A673 (cell line): ENCODE measurements at regions not wholly inside any gene's neighbourhood (a gene's known extent, or its start where the extent isn't known, plus 50 kb on each side); places are given as distances from the start of the nearest gene placed in this dataset.

Experiments
- BruUV-seq: library from RNA; stranded (reverse); fragments of 400-500 nt; replicated peaks from 2 replicates; lab custom pipeline; 2021; lab: Mats Ljungman, UMichigan
- CTCF ChIA-PET: fragments of 300-600 bp; sonication (Branson Sonifier 250); formaldehyde crosslinking; loops from one replicate; lab custom pipeline; 2022; ENCODE audit warnings: antibody characterized with exemption; lab: Charles Lee
- POLR2A ChIA-PET: fragments of 300-600 bp; sonication (Branson Sonifier 250); formaldehyde crosslinking; loops from one replicate; lab custom pipeline; 2022; ENCODE audit warnings: antibody characterized with exemption; ENCODE audit not compliant: low non-redundant PET; lab: Charles Lee
- DNase-seq: peaks from one replicate; pipeline ENCODE4 v3.0.0-alpha.2; 2015; ENCODE audit warnings: low spot score
- H3K27ac ChIP-seq: fragments of 200-600 bp; sonication (generic); 2 replicates; pipeline ENCODE4 v1.5.1; 2016; ENCODE audit warnings: mixed run types, low read depth, mild to moderate bottlenecking, mixed read lengths, antibody characterized with exemption, low read length; ENCODE audit not compliant: poor library complexity, severe bottlenecking
- H3K27me3 ChIP-seq: fragments of 200-600 bp; sonication (generic); replicated peaks from 2 replicates; pipeline ENCODE4 v1.6.1; 2017; ENCODE audit warnings: mixed run types, low read depth, mild to moderate bottlenecking, mixed read lengths, antibody characterized with exemption, low read length; ENCODE audit not compliant: insufficient read depth, poor library complexity
- H3K36me3 ChIP-seq: fragments of 200-600 bp; sonication (generic); 2 replicates; pipeline ENCODE4 v1.6.1; 2016; ENCODE audit warnings: mixed run types, mild to moderate bottlenecking, mixed read lengths, antibody characterized with exemption, low read length; ENCODE audit not compliant: insufficient read depth, poor library complexity, severe bottlenecking
- H3K4me1 ChIP-seq: fragments of 200-600 bp; sonication (generic); 2 replicates; pipeline ENCODE4 v1.6.1; 2017; ENCODE audit warnings: mixed run types, mild to moderate bottlenecking, mixed read lengths, antibody characterized with exemption, low read length; ENCODE audit not compliant: insufficient read depth, poor library complexity, severe bottlenecking
- H3K4me3 ChIP-seq: fragments of 200-600 bp; sonication (generic); 2 replicates; pipeline ENCODE4 v1.5.1; 2016; ENCODE audit warnings: low read depth, mixed run types, mild to moderate bottlenecking, mixed read lengths, low read length; ENCODE audit not compliant: poor library complexity, severe bottlenecking
- H3K9me3 ChIP-seq: fragments of 200-600 bp; sonication (generic); 2 replicates; pipeline ENCODE4 v1.6.1; 2016; ENCODE audit warnings: mixed run types, low read depth, mild to moderate bottlenecking, mixed read lengths, antibody characterized with exemption, low read length; ENCODE audit not compliant: poor library complexity, severe bottlenecking
- EZH2 ChIP-seq: fragments of 200-600 bp; sonication (generic); IDR thresholded peaks from 2 replicates; pipeline ENCODE4 v1.6.1; 2017; ENCODE audit warnings: borderline replicate concordance, low read depth, mild to moderate bottlenecking, mixed read lengths, antibody characterized with exemption, low read length; ENCODE audit not compliant: poor library complexity, severe bottlenecking
- intact Hi-C: fragments of 100-400 bp; cut with micrococcal nuclease; formaldehyde crosslinking; loops from one replicate; pipeline ENCODE4 v1.10.0; 2022; ENCODE audit not compliant: unreplicated experiment
- TF ChIP-seq, protein P1 (sequence below): fragments of 300-800, 200-600 bp; sonication (generic); conservative IDR thresholded peaks from 2 replicates; pipeline ENCODE4 v1.5.1; 2017; ENCODE audit warnings: low read depth, mild to moderate bottlenecking, antibody characterized with exemption, low read length, moderate library complexity, mixed read lengths

DNA sequence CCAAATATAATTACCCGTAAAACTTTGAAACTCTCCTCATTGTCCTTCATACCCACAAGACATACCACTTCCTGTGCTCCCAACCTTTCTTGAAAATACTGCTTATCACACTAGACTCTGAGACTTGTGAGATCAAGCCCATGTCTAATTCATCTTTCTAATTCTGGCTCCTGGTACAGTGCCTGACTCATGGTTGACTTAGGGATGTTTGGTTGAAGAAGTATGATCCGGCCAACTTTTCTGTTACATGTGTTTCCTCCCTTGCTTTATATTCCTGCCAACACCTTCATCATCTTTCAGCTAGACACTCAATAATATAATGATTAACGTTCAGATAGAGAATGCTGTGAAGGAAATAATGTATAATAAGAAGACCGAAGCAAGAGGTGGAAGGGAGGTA lies 58.2 kb downstream of the MEX3B start:
- Histone ChIP-seq H3K4me3 (no peak overlapping the region), H3K9me3 (peaks cover 3% of the 10 kb centered on the region), H3K4me1 (no peaks in the 10 kb centered on the region), H3K27me3 (no peaks in the 10 kb centered on the region), H3K27ac (no peak overlapping the region), H3K36me3 (no peaks in the 10 kb centered on the region)
- intact Hi-C loops: no loop called here
- DNase-seq: no peak
- no peak for TF ChIP-seq EZH2
- TF ChIP-seq, protein P1, sequence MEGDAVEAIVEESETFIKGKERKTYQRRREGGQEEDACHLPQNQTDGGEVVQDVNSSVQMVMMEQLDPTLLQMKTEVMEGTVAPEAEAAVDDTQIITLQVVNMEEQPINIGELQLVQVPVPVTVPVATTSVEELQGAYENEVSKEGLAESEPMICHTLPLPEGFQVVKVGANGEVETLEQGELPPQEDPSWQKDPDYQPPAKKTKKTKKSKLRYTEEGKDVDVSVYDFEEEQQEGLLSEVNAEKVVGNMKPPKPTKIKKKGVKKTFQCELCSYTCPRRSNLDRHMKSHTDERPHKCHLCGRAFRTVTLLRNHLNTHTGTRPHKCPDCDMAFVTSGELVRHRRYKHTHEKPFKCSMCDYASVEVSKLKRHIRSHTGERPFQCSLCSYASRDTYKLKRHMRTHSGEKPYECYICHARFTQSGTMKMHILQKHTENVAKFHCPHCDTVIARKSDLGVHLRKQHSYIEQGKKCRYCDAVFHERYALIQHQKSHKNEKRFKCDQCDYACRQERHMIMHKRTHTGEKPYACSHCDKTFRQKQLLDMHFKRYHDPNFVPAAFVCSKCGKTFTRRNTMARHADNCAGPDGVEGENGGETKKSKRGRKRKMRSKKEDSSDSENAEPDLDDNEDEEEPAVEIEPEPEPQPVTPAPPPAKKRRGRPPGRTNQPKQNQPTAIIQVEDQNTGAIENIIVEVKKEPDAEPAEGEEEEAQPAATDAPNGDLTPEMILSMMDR: no peak
- no TSS peak for BruUV-seq
- ChIA-PET POLR2A (no interaction called here), CTCF (no interaction called here)

DNA sequence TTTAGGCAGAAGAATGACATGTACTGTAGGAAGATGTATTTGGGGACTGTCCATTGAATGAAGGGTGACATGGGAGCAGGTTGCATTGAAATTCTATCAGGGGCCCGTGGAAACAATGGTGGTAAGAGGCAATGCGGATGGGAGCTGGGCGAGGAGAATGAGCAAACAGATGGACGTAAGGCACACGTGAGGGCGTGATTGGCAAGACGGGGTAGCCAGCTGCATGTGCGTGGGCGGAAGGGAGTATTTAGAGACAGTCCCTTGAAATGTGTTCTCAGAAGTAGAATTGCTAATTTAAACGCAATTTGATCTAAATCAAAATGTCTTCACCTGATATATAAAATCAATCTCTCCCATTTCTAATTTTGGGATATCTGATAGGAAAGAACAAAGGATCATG lies 62.3 kb downstream of the MEX3B start:
- Histone ChIP-seq H3K4me3 (no peak overlapping the region), H3K36me3 (no peaks in the 10 kb centered on the region), H3K27me3 (no peaks in the 10 kb centered on the region), H3K27ac (no peak overlapping the region), H3K4me1 (no peaks in the 10 kb centered on the region), H3K9me3 (no peaks in the 10 kb centered on the region)
- BruUV-seq: no TSS peak
- DNase-seq: no peak
- CTCF ChIA-PET: no interaction called here
- intact Hi-C loops: no loop called here
- POLR2A ChIA-PET: no interaction called here
- TF ChIP-seq, protein P1: no peak
- TF ChIP-seq EZH2: no peak

DNA sequence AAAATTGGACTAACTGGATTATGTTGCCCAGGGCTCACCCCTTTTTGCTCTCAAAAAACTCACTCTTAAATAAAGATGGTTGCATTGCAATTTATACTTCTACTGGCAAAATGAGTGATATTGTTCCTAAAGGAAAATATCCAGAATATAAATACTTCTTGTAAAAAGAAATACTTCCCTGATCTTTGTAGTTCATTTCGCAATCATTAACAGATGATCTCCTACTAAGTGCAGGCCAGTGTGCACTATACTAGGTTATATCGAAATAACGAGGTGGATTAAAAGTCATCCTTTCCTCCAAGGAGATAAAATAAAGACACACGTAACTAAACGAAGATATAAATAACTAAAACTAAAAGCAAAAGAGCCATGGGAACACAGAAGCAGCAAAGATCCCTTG lies 63.0 kb downstream of the MEX3B start:
- Histone ChIP-seq H3K9me3 (no peaks in the 10 kb centered on the region), H3K36me3 (no peaks in the 10 kb centered on the region), H3K4me3 (no peak overlapping the region), H3K4me1 (no peaks in the 10 kb centered on the region), H3K27me3 (no peaks in the 10 kb centered on the region), H3K27ac (no peak overlapping the region)
- no peak for DNase-seq
- CTCF ChIA-PET: no interaction called here
- no peak for TF ChIP-seq EZH2
- TF ChIP-seq, protein P1: no peak
- no TSS peak for BruUV-seq
- intact Hi-C loops: no loop called here
- POLR2A ChIA-PET: no interaction called here
